ENCODE measurements at regions not wholly inside any gene's neighbourhood (a gene's known extent, or its start where the extent isn't known, plus 50 kb on each side); places are given as distances from the start of the nearest gene placed in this dataset.

DNA sequence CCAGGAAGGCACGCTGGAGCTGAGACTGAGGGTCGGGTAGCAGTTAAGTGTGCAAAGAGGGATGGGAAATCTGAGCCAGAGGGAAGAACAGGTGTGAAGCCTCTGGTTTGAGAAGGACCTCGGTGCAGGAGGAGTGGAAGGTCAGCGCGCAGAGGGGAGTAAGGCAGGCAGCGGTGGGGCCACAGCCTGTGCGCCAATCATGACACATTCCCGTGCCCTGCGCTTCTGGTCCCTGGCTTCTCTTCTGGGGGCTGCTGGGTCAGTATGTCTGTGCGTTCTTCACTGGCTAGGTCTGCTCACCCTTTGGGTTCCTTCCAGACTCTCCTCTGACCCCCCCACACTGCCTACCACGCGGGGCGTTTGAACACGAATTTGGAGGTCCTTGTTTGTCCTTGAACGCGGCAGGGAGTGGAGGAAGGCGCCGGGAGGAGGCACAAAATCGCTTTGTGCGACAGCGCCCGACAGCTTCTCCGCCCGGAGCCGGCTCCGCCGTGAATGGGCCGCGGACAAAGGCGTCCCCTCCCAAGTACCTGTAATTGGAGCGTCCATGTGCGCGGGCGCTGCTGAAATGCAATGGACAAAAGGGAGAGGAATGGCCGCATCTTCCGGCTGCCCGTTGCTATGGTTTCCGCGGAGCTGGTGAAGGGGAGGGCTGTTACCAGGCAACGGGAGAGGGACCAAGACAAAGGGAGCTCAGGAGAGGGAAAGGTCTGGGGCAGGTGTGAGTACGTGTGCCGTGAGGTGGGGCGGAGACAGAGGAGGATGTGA, 207.2 kb upstream of the SRRM4 start:
- DNase-seq: no peak

- no peak for DNase-seq
These were observed 203.8 kb upstream of the SRRM4 start for GRCh38 chr12:118777504-118777903.

- no peak for DNase-seq
These were observed 203.3 kb upstream of the SRRM4 start for GRCh38 chr12:118778077-118778476.

- no peak for DNase-seq
These were observed 200.4 kb upstream of the SRRM4 start for GRCh38 chr12:118780939-118781338.

DNA sequence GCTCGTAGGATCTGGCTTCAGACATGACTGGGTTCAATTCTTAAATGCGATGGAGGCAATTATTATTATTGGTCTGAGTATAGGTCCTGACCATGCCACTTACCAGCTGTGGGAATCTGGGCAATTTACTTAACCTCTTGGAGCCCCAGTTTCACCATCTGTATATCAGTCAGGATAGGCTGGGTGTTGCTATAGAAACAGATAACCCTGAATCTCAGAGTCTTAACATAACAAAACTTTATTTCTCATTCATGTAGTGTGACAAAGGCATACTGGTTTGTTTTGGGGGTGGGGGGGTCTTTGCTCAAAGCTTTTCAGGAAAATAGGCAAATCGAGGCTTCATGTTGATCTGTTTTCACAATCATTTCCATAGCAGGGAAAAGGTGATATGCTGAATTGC, 199.6 kb upstream of the SRRM4 start:
- no peak for DNase-seq

DNA sequence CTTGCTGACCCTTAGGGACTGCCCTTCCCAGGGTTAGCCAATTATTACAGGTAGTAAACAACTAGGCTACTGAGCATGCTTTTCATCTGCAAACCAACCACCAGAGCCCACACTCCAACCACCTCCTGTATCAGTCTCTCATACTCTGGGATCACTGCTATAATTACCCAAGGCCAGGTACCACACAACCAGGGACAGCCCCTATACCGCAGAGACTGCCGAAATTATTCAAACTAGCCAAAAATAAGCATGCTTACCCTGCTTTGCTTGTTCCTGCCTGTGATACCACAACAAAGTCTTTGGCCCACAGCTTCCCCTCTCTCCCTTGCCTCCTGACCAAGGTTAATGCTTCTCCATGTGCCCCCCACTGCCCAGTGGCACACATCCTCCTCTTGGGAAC, 197.6 kb upstream of the SRRM4 start:
- DNase-seq: no peak

DNA sequence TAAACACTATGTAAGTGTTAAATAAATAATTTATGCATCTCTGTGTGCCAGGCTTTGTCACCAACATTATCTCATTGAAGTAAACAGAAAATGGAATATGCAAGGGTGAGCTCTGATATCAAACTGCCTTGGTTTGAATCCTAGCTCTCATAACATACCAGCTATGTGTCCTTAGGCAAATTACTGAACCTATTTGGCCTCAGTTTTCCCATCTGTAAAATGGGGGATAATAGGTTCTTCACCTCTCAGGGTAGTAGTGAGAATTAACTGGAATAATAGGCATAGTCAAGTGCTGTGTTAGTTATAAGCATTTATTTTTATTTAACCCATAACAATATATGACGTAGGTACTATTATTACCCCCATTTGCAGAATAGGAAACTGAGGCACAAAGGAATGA, 190.8 kb upstream of the SRRM4 start:
- no peak for DNase-seq

GRCh38 chr12:118813778-118814357, 167.5 kb upstream of the SRRM4 start:
- no peak for DNase-seq

- no peak for DNase-seq
These were observed 165.0 kb upstream of the SRRM4 start for GRCh38 chr12:118816296-118816695.

GRCh38 chr12:118821386-118821925, 159.9 kb upstream of the SRRM4 start:
- DNase-seq: no peak

GRCh38 chr12:118822512-118822911, 158.8 kb upstream of the SRRM4 start:
- DNase-seq: no peak

DNA sequence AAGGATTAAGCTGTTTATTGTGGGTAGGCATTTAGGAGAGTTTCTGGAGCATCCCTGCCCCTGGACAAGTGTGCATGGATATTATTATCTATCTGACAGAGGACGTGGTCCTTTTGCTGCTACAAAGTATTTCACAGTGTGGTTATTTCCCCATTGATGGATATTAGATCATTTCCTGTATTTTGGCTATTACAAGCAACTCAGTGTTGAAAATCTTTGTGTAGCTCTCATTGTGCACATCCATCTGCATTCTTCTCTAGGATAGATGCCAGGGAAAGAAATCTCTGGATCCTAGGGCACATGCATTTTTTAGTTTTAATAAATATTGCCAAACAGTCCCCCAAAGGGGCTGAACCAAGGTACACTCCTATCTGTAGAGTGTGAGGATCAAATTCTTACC, 154.3 kb upstream of the SRRM4 start:
- DNase-seq: no peak

DNA sequence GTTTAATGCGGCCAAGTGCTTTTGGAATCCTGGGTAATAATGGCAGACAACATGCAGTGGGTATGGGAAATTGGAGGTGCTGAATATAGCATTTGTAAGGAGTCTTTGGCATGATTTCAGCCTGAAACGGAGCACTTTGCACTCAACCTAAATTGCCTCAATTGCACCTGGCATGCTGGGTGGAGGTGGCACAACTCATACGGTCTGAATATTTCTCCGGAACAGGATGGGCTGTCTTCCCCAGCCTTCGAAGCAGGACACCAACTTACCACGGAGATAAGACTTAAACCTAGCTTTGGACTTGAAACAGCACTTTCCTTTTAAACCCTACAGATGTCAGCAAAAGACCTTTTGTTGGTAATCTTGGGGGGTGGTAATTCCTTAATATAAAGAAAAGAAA, 153.7 kb upstream of the SRRM4 start:
- no peak for DNase-seq

DNA sequence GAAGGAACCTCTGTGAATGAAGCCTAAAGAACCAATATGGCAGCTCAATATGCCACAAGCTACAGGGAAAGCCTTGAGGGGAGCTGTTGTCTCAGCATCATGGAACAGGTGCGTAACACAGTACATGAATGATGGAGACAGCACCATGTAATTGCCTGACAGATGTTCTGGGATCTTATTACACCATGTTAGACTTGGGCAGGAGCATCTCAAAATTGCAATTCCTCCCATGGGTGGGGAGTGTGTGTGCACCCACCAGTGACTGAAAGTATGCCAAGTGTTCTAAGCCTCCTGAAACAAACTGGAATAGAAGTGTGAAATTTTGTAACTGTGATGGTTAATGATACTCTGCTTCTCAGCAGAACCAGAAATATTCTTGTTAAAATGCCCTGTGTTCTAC, 151.0 kb upstream of the SRRM4 start:
- no peak for DNase-seq

GRCh38 chr12:118835926-118836325, 145.4 kb upstream of the SRRM4 start:
- DNase-seq: no peak

DNA sequence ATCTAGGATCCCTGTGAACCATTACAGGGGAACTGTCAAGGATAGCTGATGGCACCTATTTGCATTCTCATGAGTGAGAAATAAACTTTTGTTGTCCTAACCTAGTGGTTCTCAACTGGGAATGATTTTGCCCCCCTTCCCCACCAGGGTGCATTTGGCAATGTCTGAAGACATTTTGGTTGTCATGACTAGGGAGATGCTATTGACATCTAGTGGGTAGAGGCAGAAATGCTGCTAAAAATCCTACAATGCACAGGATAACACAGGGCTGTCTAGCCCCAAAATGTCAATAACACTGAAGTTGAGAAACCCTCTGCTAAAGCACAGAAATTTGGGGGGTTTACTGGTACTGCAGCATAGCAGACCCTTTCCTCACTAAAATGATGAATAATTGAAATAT, 140.9 kb upstream of the SRRM4 start:
- peak; percentile 7 for DNase-seq

GRCh38 chr12:118840878-118841277, 140.5 kb upstream of the SRRM4 start:
- DNase-seq: no peak

- DNase-seq: no peak
These were observed 139.8 kb upstream of the SRRM4 start for GRCh38 chr12:118841588-118841987.

DNA sequence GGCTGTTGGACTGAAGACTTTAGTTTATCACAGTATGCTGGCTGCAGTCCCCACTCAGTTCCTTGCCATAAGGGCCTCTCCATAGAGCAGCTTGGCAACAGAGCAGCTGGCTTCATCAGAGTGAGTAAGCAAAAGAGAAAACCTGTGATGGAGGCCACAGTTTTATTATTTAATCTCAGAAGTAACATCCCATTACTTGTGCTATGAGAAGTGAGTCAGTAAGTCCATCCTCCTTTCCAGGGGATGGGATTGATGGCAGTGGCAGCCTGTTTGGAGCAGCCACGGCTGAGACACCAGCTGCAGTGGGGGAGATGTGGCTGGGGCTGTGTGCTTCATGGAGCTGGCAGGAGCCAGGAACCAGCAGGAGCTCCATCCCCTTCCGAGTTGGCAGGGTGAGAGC, 138.5 kb upstream of the SRRM4 start:
- no peak for DNase-seq

DNA sequence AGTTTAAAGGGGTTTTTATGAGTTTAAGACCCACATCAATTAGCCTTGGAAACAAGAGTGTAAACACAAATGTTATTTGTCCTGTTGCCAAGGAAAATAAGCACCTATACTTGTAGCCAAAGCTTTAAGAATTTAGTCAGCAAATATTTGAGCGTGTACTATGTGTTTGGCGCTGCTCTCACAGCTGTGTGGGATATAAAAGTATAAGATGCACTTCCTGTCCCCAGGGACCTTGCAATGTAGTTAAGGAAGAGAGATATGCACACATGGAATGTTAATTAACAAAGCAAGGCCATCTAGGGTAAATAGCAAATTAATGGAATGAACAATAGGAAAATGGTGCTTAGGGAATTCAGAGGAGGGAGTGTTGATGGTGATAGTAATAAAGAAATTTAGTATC, 134.9 kb upstream of the SRRM4 start:
- DNase-seq: no peak

GRCh38 chr12:118850244-118850825, 131.0 kb upstream of the SRRM4 start:
- peak; percentile 32 for DNase-seq

- no peak for DNase-seq
These were observed 129.4 kb upstream of the SRRM4 start for GRCh38 chr12:118851891-118852290.

GRCh38 chr12:118853634-118854033, 127.7 kb upstream of the SRRM4 start:
- no peak for DNase-seq

GRCh38 chr12:118855858-118856257, 125.5 kb upstream of the SRRM4 start:
- no peak for DNase-seq

Measured in RPMI8226 (cell line).